Smooth muscle cell (in vitro differentiated cells): ENCODE measurements at regions not wholly inside any gene's neighbourhood (a gene's known extent, or its start where the extent isn't known, plus 50 kb on each side); places are given as distances from the start of the nearest gene placed in this dataset.

Experiments
- DNase-seq: peaks from one replicate; lab custom pipeline; 2025; ENCODE audit not compliant: unreplicated experiment; lab: John Stamatoyannopoulos, UW
- H2AFZ ChIP-seq: fragments of 200-600 bp; sonication (generic); 2 replicates; pipeline ENCODE4 v1.6.0; 2016; ENCODE audit warnings: antibody characterized with exemption, low read depth, mild to moderate bottlenecking
- H3F3A ChIP-seq: fragments of 200-600 bp; sonication (generic); 2 replicates; pipeline ENCODE4 v1.6.0; 2017; ENCODE audit warnings: antibody characterized with exemption, low read depth
- H3K27ac ChIP-seq: fragments of 200-600 bp; sonication (generic); 2 replicates; pipeline ENCODE4 v1.5.1; 2016; ENCODE audit warnings: low read depth, mild to moderate bottlenecking
- H3K27me3 ChIP-seq: fragments of 200-600 bp; sonication (generic); 2 replicates; pipeline ENCODE4 v1.6.1; 2016; ENCODE audit warnings: low read depth, mild to moderate bottlenecking
- H3K36me3 ChIP-seq: fragments of 200-600 bp; sonication (generic); 2 replicates; pipeline ENCODE4 v1.5.1; 2016; ENCODE audit warnings: low read depth
- H3K4me1 ChIP-seq: fragments of 200-600 bp; sonication (generic); 2 replicates; pipeline ENCODE4 v1.5.1; 2016; ENCODE audit warnings: low read depth
- H3K4me2 ChIP-seq: fragments of 200-600 bp; sonication (generic); 2 replicates; pipeline ENCODE4 v1.6.0; 2016; ENCODE audit warnings: mild to moderate bottlenecking
- H3K4me3 ChIP-seq: fragments of 200-600 bp; sonication (generic); 2 replicates; pipeline ENCODE4 v1.5.1; 2016; ENCODE audit warnings: mild to moderate bottlenecking
- H3K79me2 ChIP-seq: fragments of 200-600 bp; sonication (generic); 2 replicates; pipeline ENCODE4 v1.6.0; 2016; ENCODE audit warnings: low read depth, mild to moderate bottlenecking
- H3K9ac ChIP-seq: fragments of 200-600 bp; sonication (generic); 2 replicates; pipeline ENCODE4 v1.6.0; 2016; ENCODE audit warnings: low read depth
- H3K9me3 ChIP-seq: fragments of 200-600 bp; sonication (generic); replicated peaks from 2 replicates; pipeline ENCODE4 v1.5.1; 2016; ENCODE audit warnings: low read depth
- H4K20me1 ChIP-seq: fragments of 200-600 bp; sonication (generic); 2 replicates; pipeline ENCODE4 v1.6.0; 2016; ENCODE audit warnings: low read depth
- CTCF ChIP-seq: fragments of 200-600 bp; sonication (generic); IDR thresholded peaks from 2 replicates; pipeline ENCODE4 v1.5.1; 2017; ENCODE audit warnings: borderline replicate concordance, mild to moderate bottlenecking, antibody characterized with exemption; ENCODE audit not compliant: insufficient read depth, poor library complexity, severe bottlenecking
- WGBS: methylation state at CpG from one replicate; pipeline ENCODE4 v1.1.7; 2016; ENCODE audit warnings: low lambda C conversion rate; 5-methylcytosine and 5-hydroxymethylcytosine counted together

GRCh38 chr5:88955403-88955802 is 72.4 kb upstream of the MEF2C start:
- Histone ChIP-seq H3K36me3 (no peaks in the 10 kb centered on the region), H3K27ac (no peak overlapping the region), H3K9ac (no peak overlapping the region), H3F3A (no peaks in the 10 kb centered on the region), H3K4me1 (no peaks in the 10 kb centered on the region), H3K79me2 (no peaks in the 10 kb centered on the region), H4K20me1 (no peaks in the 10 kb centered on the region), H3K9me3 (no peaks in the 10 kb centered on the region), H3K4me2 (no peak overlapping the region), H2AFZ (no peak overlapping the region), H3K27me3 (no peaks in the 10 kb centered on the region), H3K4me3 (no peak overlapping the region)
- no peak for DNase-seq
- no peak for TF ChIP-seq CTCF
- WGBS = 61% methylated on average over 4 of the region's 4 CpGs

DNA sequence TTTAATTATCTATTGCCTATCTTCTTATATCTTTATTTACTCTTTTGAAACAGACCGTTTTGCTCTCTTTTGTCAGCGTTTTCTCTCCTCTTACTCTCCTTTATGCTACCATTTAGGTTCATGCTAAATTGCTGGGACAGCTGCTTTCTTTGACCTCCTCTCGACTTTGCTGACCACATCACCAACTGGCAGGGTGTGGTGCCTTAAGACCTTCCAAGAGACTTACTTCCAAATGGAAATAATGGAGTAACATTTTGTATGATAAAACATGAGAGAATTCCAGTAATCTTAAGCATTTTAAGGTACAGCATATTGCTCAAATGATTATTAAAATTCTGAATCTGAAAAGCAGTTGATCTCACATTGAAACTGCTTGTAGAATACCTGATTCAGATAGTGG is 71.5 kb upstream of the MEF2C start:
- Histone ChIP-seq H2AFZ (no peak overlapping the region), H3K79me2 (no peaks in the 10 kb centered on the region), H3K9ac (no peak overlapping the region), H3K4me1 (no peaks in the 10 kb centered on the region), H3K4me3 (no peak overlapping the region), H4K20me1 (no peaks in the 10 kb centered on the region), H3F3A (no peaks in the 10 kb centered on the region), H3K27me3 (no peaks in the 10 kb centered on the region), H3K9me3 (no peaks in the 10 kb centered on the region), H3K4me2 (no peak overlapping the region), H3K36me3 (no peaks in the 10 kb centered on the region), H3K27ac (no peak overlapping the region)
- no peak for DNase-seq
- no peak for TF ChIP-seq CTCF
- WGBS = 87% methylated on average over 3 of the region's 3 CpGs

DNA sequence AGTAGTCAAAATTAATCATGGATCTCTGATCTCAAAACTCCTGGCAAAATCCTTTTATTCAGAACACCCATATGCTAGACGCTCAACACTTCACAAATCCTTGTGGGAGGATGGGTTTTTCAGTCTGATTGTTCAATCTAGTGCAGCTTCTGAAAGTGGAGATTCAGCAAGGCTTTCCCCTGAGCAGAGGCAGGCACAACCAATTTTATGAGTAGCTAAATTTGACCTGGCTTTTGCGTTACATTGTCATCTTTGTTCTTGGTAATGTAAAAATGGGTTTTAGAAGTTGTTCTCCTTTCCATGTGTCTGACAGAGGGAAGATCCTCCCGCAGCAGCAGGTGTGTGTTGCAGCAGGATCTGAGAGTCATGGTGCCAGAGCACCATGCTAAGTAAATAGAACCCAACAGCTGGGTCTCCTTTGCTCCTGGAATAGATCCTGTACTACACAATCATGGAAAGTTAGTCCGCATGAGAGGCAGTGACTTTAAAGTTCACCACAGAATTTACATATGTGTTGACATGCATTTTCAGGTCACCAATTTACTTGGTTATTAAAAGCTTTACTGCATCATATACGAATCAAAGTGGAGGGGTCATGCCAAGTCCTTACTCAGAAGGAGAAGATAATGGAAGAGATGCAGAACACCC is 70.1 kb upstream of the MEF2C start:
- WGBS = 91% methylated on average over 5 of the region's 5 CpGs
- DNase-seq = no peak
- no peak overlapping the region for H3K9ac ChIP-seq

More for the DNA sequence above, 70.1 kb upstream of the MEF2C start:
- H3K36me3 ChIP-seq = no peaks in the 10 kb centered on the region
- H3K27ac ChIP-seq = no peak overlapping the region
- H2AFZ ChIP-seq = no peak overlapping the region
- no peaks in the 10 kb centered on the region for H3F3A ChIP-seq
- no peaks in the 10 kb centered on the region for H3K9me3 ChIP-seq
- no peak for TF ChIP-seq CTCF
- H3K4me2 ChIP-seq = no peak overlapping the region
- no peaks in the 10 kb centered on the region for H4K20me1 ChIP-seq
- H3K4me3 ChIP-seq = no peak overlapping the region
- no peaks in the 10 kb centered on the region for H3K79me2 ChIP-seq
- H3K4me1 ChIP-seq = no peaks in the 10 kb centered on the region
- H3K27me3 ChIP-seq = no peaks in the 10 kb centered on the region
